GM12873 (cell line): ENCODE measurements at regions not wholly inside any gene's neighbourhood (a gene's known extent, or its start where the extent isn't known, plus 50 kb on each side); places are given as distances from the start of the nearest gene placed in this dataset.

Experiments used
- TF ChIP-seq, protein P1 (sequence below): IDR thresholded peaks from 2 replicates; pipeline ENCODE4 v1.5.1; 2012; ENCODE audit warnings: low read depth, mild to moderate bottlenecking, moderate library complexity, low read length, control low read depth; ENCODE audit not compliant: insufficient read depth; ENCODE audit errors: missing control alignments

DNA sequence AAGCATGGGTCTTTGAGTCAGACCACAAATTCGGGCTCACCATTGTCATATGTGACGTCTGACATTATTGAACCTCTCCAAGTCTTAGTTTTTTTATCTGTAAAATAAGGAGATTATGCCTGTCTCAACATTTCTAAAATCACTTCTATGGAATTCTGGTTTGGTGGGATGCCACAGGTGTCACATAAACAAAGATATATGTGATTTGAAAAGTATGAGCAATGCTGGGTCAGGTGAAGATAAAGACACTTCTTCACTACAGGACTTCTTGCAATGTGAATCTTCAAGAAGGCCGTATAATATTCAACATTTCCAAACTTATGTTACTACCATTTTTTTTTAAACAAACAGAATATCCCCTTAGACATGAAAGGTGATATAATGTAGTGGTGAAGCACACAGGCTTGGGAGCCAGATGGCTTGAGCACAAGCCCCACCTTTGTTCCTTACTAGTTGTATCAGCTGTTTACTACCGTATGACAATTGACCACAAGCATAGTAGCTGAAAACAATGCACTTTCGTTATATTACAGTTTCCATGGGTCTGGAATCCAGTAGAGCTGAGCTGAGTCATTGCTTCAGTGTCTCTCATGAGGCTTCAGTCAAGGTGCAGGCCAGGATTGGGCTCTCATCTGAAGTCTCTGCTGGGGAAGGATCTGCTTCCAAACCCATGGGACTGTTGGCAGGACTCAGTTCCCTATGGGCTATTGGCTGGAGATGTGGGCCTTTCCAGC lies 87.7 kb downstream of the UTP18 start:
- TF ChIP-seq, protein P1, sequence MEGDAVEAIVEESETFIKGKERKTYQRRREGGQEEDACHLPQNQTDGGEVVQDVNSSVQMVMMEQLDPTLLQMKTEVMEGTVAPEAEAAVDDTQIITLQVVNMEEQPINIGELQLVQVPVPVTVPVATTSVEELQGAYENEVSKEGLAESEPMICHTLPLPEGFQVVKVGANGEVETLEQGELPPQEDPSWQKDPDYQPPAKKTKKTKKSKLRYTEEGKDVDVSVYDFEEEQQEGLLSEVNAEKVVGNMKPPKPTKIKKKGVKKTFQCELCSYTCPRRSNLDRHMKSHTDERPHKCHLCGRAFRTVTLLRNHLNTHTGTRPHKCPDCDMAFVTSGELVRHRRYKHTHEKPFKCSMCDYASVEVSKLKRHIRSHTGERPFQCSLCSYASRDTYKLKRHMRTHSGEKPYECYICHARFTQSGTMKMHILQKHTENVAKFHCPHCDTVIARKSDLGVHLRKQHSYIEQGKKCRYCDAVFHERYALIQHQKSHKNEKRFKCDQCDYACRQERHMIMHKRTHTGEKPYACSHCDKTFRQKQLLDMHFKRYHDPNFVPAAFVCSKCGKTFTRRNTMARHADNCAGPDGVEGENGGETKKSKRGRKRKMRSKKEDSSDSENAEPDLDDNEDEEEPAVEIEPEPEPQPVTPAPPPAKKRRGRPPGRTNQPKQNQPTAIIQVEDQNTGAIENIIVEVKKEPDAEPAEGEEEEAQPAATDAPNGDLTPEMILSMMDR, result no peak

DNA sequence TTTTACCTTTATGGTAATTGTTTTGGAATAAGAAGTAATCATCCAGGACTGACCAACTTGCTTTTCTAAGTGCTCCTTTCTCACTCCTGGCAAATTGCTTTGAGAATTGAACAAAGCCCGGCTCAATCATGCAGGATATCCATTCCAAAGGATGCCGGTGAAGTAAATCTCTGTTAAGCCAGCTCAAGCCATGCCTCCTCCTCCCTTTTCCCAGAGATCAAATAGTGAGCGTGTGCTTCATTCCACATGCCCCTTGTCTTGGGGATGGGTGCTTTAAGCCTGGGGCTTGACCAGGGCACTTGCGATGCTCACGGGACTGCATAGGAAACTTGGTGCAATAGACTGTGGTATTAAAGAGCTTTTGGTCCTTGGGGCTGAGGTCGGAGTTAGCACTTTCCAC lies 90.7 kb downstream of the UTP18 start:
- TF ChIP-seq, protein P1, result no peak

DNA sequence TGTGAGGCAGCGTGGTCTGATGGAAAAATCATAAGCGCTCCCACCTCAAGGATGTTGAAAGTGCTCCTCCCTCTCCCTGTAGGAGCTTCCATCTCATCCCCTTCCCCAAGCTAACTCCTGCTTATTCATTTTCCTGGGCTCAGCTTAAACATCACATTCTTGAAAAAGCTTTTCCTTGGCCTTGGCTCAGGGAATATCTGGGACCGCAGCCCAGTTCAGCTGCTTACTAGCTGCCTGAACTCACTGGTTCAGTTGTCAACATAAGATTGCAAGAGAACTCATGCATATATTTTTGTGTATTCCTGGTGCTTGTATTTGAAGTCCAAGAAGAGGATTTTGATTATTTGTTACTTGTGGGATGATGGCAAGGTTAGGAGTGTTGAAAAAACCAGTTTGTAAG lies 91.5 kb downstream of the UTP18 start:
- TF ChIP-seq, protein P1, result no peak

DNA sequence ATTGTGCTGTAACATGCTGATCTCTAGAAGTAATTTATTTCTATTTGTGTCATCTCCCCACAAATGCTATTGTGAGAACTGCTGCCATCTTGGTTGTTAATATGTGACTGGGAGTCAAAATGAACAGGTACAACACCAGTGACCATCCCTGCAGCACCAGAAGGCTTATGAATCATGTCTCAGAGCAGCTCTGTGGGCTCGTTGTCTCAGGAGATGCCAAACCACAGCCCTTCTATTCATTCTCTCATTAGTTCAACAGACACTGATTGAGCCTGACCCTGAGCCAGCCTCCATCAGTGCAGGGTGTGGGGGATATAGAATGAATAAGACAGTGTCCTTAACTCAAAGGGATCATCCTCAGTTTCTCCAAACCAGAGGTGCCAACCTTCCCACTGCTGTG lies 92.5 kb downstream of the UTP18 start:
- TF ChIP-seq, protein P1, result no peak

DNA sequence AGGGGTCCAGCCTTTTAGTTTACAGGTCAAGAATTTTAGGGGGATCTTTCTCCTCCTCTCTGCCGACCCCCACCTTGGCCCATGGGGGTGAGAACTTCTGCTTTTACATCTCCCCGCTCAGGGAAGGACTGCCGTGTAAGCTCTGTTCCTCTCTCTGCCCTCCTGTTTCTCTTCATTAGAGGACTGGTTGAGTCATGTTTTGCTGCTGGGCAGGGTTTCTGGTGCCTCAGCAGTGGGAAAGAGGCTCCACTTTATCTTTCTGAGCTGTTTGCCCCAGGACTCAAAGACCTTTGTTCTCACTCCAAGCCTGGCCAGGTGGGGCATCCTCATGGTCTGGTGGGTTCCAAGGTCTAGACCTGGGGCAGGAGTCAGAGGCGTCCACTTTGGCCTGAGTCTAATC lies 93.0 kb downstream of the UTP18 start:
- TF ChIP-seq, protein P1, result no peak

DNA sequence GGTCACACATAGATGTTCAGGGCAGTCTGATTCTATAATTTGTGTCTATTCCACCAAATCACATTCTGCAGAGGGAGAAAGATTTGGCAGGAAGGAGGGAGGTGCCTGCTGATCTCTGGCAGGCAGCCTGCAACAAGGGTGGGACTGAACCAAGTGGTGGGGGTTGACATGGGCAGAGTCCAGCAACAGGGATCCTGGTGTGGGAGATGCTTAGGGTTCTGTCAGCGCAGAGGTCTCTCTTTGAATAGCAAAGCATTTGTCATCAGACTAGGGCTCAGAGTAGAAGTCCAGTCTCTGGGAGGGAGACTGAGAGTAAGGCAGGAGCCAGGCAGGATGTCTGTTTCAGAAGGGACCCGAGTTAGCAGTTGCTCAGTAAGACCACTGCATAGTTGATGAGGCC lies 94.6 kb downstream of the UTP18 start:
- TF ChIP-seq, protein P1, result no peak

DNA sequence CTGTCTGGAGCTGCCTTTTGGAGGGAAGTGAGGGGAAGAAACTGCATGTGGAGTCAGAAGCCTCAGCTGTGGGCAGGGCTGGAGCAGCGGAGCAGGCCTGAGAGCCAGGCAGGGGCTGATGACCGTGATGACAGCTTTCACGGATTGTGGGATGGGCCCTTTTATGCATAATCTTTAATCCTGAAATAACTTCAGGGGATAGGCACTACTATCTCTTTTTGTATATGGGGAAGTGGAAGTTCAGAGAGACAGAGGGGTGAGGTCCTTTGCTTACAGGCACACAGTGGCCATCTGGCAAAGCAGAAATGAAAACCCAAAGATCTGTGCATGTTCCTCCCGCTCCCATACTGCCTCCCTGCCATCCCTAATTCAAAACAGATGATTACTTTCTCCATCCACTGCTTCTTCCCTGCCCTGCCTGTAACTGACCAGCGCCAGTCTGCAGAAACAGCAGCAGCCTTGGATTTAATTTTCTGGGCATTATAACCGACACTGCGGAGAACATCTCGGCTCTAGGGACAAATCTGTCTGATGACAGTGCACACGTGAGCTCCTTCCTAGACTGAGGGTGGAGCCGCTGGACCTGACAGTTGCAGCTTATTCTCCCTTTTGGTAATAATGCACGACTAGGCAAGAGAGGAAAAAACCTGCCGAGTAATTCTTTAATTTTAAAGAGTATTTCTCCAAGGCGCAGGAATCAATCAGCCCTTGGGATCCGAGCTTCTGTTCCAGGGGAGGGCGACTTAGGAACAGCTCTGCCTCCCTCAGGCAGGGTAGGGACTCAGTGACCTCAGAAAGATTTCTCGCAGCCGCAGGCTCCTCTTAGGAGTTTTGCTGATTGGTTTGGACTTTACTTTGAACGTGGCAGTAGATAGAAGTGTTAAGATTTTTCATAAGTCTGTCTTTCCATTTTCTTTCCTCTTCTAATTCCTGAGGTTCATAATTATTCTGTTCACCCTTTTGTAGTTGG lies 95.4 kb downstream of the UTP18 start:
- TF ChIP-seq, protein P1, result no peak
